ENCODE measurements at regions not wholly inside any gene's neighbourhood (a gene's known extent, or its start where the extent isn't known, plus 50 kb on each side); places are given as distances from the start of the nearest gene placed in this dataset.
A peak's percentile ranks its signal among the peaks of the same experiment; 100 is the strongest.

DNA sequence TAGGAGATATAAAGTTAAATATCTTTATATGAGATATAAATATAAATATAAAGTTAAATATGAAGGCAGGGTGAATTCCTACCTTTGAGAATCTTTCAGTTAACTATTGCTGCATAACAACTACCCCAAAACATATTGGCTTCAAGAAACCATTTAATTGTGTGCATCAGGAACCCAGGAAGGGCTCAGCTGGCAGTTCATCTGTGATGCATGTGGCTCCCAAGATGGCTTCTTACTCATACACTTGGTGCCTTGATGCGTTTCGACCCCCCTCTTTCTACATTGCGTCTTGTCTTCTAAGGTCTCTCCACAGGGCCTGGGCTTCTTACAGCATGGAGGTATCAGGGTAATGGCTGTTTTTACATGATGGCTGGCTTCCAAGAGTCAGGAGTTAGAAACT is 253.9 kb upstream of the CRY1 start (continued):
- TF ChIP-seq ZNF621 (tag by site-specific recombination; IDR thresholded peaks at IDR 0.05) (no peak), ZNF510 (tag by site-specific recombination; IDR thresholded peaks at IDR 0.05; ENCODE audit: insufficient replicate concordance) (no peak)

DNA sequence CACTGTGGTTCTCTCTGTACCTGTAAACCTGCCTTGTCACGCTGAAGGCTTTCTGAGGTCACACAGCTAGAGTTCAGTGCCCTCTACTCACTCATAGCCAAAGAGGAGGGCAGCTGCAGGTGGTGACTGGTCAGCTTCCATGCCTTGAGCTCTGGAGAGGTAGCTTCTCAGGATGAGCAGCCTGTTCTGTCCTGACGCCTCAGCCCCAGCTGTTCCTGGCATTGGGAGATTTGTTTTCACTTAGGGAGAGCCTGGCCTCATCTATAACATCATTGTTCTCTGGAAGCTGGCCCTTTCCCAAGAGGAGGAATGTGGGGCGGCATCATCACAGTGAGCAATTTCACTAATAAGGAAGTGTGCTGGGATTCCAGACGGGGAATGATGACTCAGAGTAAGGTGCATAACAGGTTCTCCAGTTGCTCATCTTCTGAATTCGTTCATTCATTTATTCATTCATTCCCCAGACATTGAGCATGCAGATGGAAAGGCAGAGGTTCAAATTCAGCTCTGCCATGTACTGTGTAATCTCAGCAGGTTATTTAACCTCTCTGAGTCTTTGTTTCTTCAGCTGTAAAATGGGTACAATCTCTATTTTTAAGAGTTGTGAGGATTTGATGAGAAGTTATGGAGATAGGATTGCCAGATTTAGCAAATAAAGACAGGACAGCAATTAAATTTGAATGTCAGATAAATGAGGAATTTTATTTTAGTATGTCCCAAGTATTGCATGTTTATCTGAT is 255.8 kb upstream of the CRY1 start:
- H3K9me3 ChIP-seq (ENCODE audit: control insufficient read depth, insufficient read depth, low read depth, low read length), result no peaks in the 10 kb centered on the region
- H3K27ac ChIP-seq (ENCODE audit: extremely low read depth, low read depth, low read length), result no peak overlapping the region
- no peak overlapping the region for H3K4me3 ChIP-seq (ENCODE audit: low read depth, low read length)
- POLR2A ChIA-PET, result interaction anchor here (0.6 to 1.7 kb wide), 3 partner anchors 22 to 31 kb away, joined by 3 to 4 read pairs (median 4); a partner anchor contains a TSS
- H3K36me3 ChIP-seq (ENCODE audit: control insufficient read depth in 2 of 2, insufficient read depth in 1 of 2, low read length in 2 of 2), result no peaks in the 10 kb centered on the region
- H3K4me1 ChIP-seq (ENCODE audit: control insufficient read depth, insufficient read depth, low read length), result 0 out of 2 replicates have a peak, but pooled peaks cover 3% of the 10 kb centered on the region
- CTCF ChIA-PET, result interaction anchor here (0.6 to 1.7 kb wide), 2 partner anchors 33 to 217 kb away, joined by 4 to 5 read pairs; no protein-coding TSS in a partner anchor
- TF ChIP-seq, protein P1, sequence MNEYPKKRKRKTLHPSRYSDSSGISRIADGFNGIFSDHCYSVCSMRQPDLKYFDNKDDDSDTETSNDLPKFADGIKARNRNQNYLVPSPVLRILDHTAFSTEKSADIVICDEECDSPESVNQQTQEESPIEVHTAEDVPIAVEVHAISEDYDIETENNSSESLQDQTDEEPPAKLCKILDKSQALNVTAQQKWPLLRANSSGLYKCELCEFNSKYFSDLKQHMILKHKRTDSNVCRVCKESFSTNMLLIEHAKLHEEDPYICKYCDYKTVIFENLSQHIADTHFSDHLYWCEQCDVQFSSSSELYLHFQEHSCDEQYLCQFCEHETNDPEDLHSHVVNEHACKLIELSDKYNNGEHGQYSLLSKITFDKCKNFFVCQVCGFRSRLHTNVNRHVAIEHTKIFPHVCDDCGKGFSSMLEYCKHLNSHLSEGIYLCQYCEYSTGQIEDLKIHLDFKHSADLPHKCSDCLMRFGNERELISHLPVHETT (tag by site-specific recombination; IDR thresholded peaks at IDR 0.05), result 0 out of 2 replicates have a peak, but pooled peaks have one; percentile 18
- TF ChIP-seq REPIN1 (tag by site-specific recombination; IDR thresholded peaks at IDR 0.05; ENCODE audit: low read depth) (no peak), ZNF350 (tag by site-specific recombination; IDR thresholded peaks at IDR 0.05) (no peak), KLF10 (tag by site-specific recombination; IDR thresholded peaks at IDR 0.05) (0 out of 2 replicates have a peak, but pooled peaks have one; percentile 19), ZFP37 (tag by site-specific recombination; IDR thresholded peaks at IDR 0.05) (0 out of 2 replicates have a peak, but pooled peaks have one; percentile 45), ZNF146 (tag by site-specific recombination; IDR thresholded peaks at IDR 0.05) (no peak), ZNF768 (tag by site-specific recombination; IDR thresholded peaks at IDR 0.05) (peak; percentile 41; the same call in 1 of the 2 replicates), ZNF335 (tag by site-specific recombination; conservative IDR thresholded peaks at IDR 0.05) (0 out of 2 replicates have a peak, but pooled peaks have one; percentile 12), ZBTB21 (tag by site-specific recombination; IDR thresholded peaks at IDR 0.05) (peak; percentile 58; the same call in 1 of the 2 replicates), SP7 (tag by site-specific recombination; IDR thresholded peaks at IDR 0.05) (peak; percentile 80), HOXD13 (CRISPR knock-in tag; IDR thresholded peaks at IDR 0.05; ENCODE audit: borderline replicate concordance) (no peak), ZNF623 (tag by site-specific recombination; IDR thresholded peaks at IDR 0.05) (no peak), ZBTB17 (tag by site-specific recombination; IDR thresholded peaks at IDR 0.05) (peak; percentile 58), YY1 (tag by site-specific recombination; IDR thresholded peaks at IDR 0.05) (no peak), ZNF510 (tag by site-specific recombination; IDR thresholded peaks at IDR 0.05; ENCODE audit: insufficient replicate concordance) (no peak), WT1 (tag by site-specific recombination; IDR thresholded peaks at IDR 0.05) (peak; percentile 59; the same call in 1 of the 2 replicates), SCRT2 (tag by site-specific recombination; IDR thresholded peaks at IDR 0.05) (peak; percentile 89), ZNF433 (tag by site-specific recombination; IDR thresholded peaks at IDR 0.05; ENCODE audit: low read depth) (no peak), ZNF366 (tag by site-specific recombination; conservative IDR thresholded peaks at IDR 0.05) (peak; percentile 70), GLIS1 (tag by site-specific recombination; IDR thresholded peaks at IDR 0.05) (no peak), ZNF24 (tag by site-specific recombination; IDR thresholded peaks at IDR 0.05) (peak; percentile 89), OVOL3 (tag by site-specific recombination; IDR thresholded peaks at IDR 0.05) (no peak), PRDM1 (tag by site-specific recombination; IDR thresholded peaks at IDR 0.05) (peak; percentile 91), ZNF747 (tag by site-specific recombination; IDR thresholded peaks at IDR 0.05) (no peak), ZXDB (tag by site-specific recombination; IDR thresholded peaks at IDR 0.05) (no peak), ZNF629 (tag by site-specific recombination; IDR thresholded peaks at IDR 0.05) (peak; percentile 84)
- TF ChIP-seq, protein P2, sequence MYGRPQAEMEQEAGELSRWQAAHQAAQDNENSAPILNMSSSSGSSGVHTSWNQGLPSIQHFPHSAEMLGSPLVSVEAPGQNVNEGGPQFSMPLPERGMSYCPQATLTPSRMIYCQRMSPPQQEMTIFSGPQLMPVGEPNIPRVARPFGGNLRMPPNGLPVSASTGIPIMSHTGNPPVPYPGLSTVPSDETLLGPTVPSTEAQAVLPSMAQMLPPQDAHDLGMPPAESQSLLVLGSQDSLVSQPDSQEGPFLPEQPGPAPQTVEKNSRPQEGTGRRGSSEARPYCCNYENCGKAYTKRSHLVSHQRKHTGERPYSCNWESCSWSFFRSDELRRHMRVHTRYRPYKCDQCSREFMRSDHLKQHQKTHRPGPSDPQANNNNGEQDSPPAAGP (tag by site-specific recombination; IDR thresholded peaks at IDR 0.05), result peak; percentile 78
- TF ChIP-seq, protein P3, sequence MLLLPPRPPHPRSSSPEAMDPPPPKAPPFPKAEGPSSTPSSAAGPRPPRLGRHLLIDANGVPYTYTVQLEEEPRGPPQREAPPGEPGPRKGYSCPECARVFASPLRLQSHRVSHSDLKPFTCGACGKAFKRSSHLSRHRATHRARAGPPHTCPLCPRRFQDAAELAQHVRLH (tag by site-specific recombination; IDR thresholded peaks at IDR 0.05), result no peak
- TF ChIP-seq, protein P4, sequence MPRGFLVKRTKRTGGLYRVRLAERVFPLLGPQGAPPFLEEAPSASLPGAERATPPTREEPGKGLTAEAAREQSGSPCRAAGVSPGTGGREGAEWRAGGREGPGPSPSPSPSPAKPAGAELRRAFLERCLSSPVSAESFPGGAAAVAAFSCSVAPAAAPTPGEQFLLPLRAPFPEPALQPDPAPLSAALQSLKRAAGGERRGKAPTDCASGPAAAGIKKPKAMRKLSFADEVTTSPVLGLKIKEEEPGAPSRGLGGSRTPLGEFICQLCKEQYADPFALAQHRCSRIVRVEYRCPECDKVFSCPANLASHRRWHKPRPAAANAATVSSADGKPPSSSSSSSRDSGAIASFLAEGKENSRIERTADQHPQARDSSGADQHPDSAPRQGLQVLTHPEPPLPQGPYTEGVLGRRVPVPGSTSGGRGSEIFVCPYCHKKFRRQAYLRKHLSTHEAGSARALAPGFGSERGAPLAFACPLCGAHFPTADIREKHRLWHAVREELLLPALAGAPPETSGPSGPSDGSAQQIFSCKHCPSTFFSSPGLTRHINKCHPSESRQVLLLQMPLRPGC (tag by site-specific recombination; IDR thresholded peaks at IDR 0.05), result peak; percentile 59; the same call in 1 of the 2 replicates
- TF ChIP-seq, protein P5, sequence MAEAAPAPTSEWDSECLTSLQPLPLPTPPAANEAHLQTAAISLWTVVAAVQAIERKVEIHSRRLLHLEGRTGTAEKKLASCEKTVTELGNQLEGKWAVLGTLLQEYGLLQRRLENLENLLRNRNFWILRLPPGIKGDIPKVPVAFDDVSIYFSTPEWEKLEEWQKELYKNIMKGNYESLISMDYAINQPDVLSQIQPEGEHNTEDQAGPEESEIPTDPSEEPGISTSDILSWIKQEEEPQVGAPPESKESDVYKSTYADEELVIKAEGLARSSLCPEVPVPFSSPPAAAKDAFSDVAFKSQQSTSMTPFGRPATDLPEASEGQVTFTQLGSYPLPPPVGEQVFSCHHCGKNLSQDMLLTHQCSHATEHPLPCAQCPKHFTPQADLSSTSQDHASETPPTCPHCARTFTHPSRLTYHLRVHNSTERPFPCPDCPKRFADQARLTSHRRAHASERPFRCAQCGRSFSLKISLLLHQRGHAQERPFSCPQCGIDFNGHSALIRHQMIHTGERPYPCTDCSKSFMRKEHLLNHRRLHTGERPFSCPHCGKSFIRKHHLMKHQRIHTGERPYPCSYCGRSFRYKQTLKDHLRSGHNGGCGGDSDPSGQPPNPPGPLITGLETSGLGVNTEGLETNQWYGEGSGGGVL (tag by site-specific recombination; IDR thresholded peaks at IDR 0.05), result 0 out of 2 replicates have a peak, but pooled peaks have one; percentile 24
